HepG2 (cell line): ENCODE measurements at regions not wholly inside any gene's neighbourhood (a gene's known extent, or its start where the extent isn't known, plus 50 kb on each side); places are given as distances from the start of the nearest gene placed in this dataset.

ENCODE experiments used
- ATAC-seq: fragments of 200-7000 bp; cut with Tn5 transposase; 3 replicates; pipeline ENCODE4 v1.9.1; 2020; ENCODE audit warnings: mild to moderate bottlenecking, moderate library complexity
- BruUV-seq: library from RNA; stranded (reverse); fragments of 400-500 nt; replicated peaks from 2 replicates; lab custom pipeline; 2021; lab: Mats Ljungman, UMichigan
- CTCF ChIA-PET: fragments of 300-600 bp; formaldehyde crosslinking; extraction: SDS; loops from one replicate; lab custom pipeline; 2021; ENCODE audit warnings: low total read pairs, inconsistent platforms, low intra/inter-chr PET ratio; lab: Yijun Ruan, JAX
- POLR2A ChIA-PET: fragments of 350-600 bp; sonication (Branson Sonifier 250); formaldehyde crosslinking; loops from one replicate; lab custom pipeline; 2020; ENCODE audit warnings: antibody characterized with exemption, inconsistent platforms; lab: Yijun Ruan, JAX
- DNase-seq: peaks from one replicate; pipeline ENCODE4 v3.0.0-alpha.2; 2015; ENCODE audit warnings: low spot score
- FAIRE-seq: peaks from 3 replicates; lab custom pipeline; 2011; peaks lifted over from hg19 to GRCh38; lab: Jason Lieb, UNC
- H2AFZ ChIP-seq: one replicate; pipeline ENCODE4 v1.6.1; 2011; ENCODE audit warnings: low read length, inconsistent platforms
- H3K27ac ChIP-seq: fragments of 300-600 bp; 3 replicates; pipeline ENCODE4 v1.8.0; 2011; ENCODE audit warnings: mixed run types, mild to moderate bottlenecking, mixed read lengths, low read length, inconsistent platforms; ENCODE audit not compliant: insufficient read depth; ENCODE audit errors: extremely low read length
- H3K27me3 ChIP-seq, 2 experiments: fragments of 200-600 bp in 1 of 2; 2 replicates in 1 of 2; 3 replicates in 1 of 2; pipeline versions ENCODE4 v1.6.0 to v1.8.0; 2011; ENCODE audit warnings: low read length in 2 of 2, mild to moderate bottlenecking in 2 of 2, moderate library complexity in 2 of 2, inconsistent platforms in 1 of 2; ENCODE audit not compliant: insufficient read depth in 2 of 2, control insufficient read depth in 1 of 2
- H3K36me3 ChIP-seq, 2 experiments: fragments of 200-600 bp in 1 of 2; replicated peaks in 1 of 2; 2 replicates in 1 of 2; 3 replicates in 1 of 2; pipeline versions ENCODE4 v1.5.1 to v1.8.0; 2011; ENCODE audit warnings: low read length in 2 of 2, inconsistent platforms in 1 of 2; ENCODE audit not compliant: insufficient read depth in 2 of 2, control insufficient read depth in 1 of 2
- H3K4me1 ChIP-seq: 2 replicates; pipeline ENCODE4 v1.5.1; 2012; ENCODE audit warnings: low read length, inconsistent platforms; ENCODE audit not compliant: insufficient read depth
- H3K4me2 ChIP-seq: 2 replicates; pipeline ENCODE4 v1.6.0; 2011; ENCODE audit warnings: low read depth, low read length, inconsistent platforms
- H3K4me3 ChIP-seq, 3 experiments: fragments of 200-600 bp in 1 of 3; sonication (generic), shearing (Covaris generic) in 1 of 3; replicated peaks in 1 of 3; 2 replicates each; pipeline ENCODE4 v1.5.1; 2011 to 2016; ENCODE audit warnings: low read length in 3 of 3, inconsistent platforms in 2 of 3, low read depth in 2 of 3, mild to moderate bottlenecking in 2 of 3, control low read depth in 1 of 3, mixed read lengths in 1 of 3; ENCODE audit not compliant: insufficient read depth in 1 of 3
- H3K79me2 ChIP-seq: one replicate; pipeline ENCODE4 v1.6.1; 2011; ENCODE audit warnings: low read length, inconsistent platforms; ENCODE audit not compliant: insufficient read depth
- H3K9ac ChIP-seq: 2 replicates; pipeline ENCODE4 v1.6.0; 2011; ENCODE audit warnings: mild to moderate bottlenecking, low read depth, low read length, inconsistent platforms; ENCODE audit not compliant: insufficient read depth
- H3K9me3 ChIP-seq: 2 replicates; pipeline ENCODE4 v1.5.1; 2012; ENCODE audit warnings: mild to moderate bottlenecking, low read length
- H4K20me1 ChIP-seq: 2 replicates; pipeline ENCODE4 v1.6.0; 2011; ENCODE audit warnings: inconsistent platforms, mild to moderate bottlenecking, low read length, moderate library complexity; ENCODE audit not compliant: insufficient read depth
- AKNA ChIP-seq: sonication (generic); formaldehyde crosslinking; IDR thresholded peaks from 2 replicates; pipeline ENCODE4 v1.4.0; 2020; ENCODE audit warnings: missing genetic modification reagents, borderline replicate concordance
- CREBL2 ChIP-seq: sonication (generic); formaldehyde crosslinking; IDR thresholded peaks from 2 replicates; pipeline ENCODE4 v1.8.1; 2023; ENCODE audit warnings: missing genetic modification reagents, mild to moderate bottlenecking, borderline replicate concordance
- FOSL1 ChIP-seq: sonication (generic); formaldehyde crosslinking; IDR thresholded peaks from 2 replicates; pipeline ENCODE4 v1.9.0; 2021; ENCODE audit warnings: missing genetic modification reagents, borderline replicate concordance
- HNRNPL ChIP-seq: fragments of 200-400 bp; formaldehyde crosslinking; IDR thresholded peaks from 2 replicates; pipeline ENCODE4 v1.6.1; 2017; ENCODE audit warnings: mild to moderate bottlenecking, low read depth, low read length
- IRF2 ChIP-seq: IDR thresholded peaks from 2 replicates; pipeline ENCODE4 v1.6.1; 2018; ENCODE audit warnings: missing genetic modification reagents, missing compliant biosample characterization
- KDM3A ChIP-seq: IDR thresholded peaks from 2 replicates; pipeline ENCODE4 v1.6.1; 2018; ENCODE audit warnings: low read depth, missing compliant biosample characterization
- MYC ChIP-seq: sonication (generic); formaldehyde crosslinking; IDR thresholded peaks from 2 replicates; pipeline ENCODE4 v1.9.0; 2021; ENCODE audit warnings: missing genetic modification reagents, borderline replicate concordance
- NR3C1 ChIP-seq: sonication (generic); formaldehyde crosslinking; IDR thresholded peaks from 2 replicates; pipeline ENCODE4 v1.4.0; 2020; ENCODE audit warnings: missing genetic modification reagents
- PHF20 ChIP-seq: sonication (generic); formaldehyde crosslinking; IDR thresholded peaks from 2 replicates; pipeline ENCODE4 v1.5.0; 2020; ENCODE audit warnings: mild to moderate bottlenecking, missing genetic modification reagents
- ZFP82 ChIP-seq: sonication (generic); formaldehyde crosslinking; IDR thresholded peaks from 2 replicates; pipeline ENCODE4 v1.5.1; 2020; ENCODE audit warnings: mild to moderate bottlenecking, missing genetic modification reagents, borderline replicate concordance
- ZNF709 ChIP-seq: sonication (generic); formaldehyde crosslinking; IDR thresholded peaks from 2 replicates; pipeline ENCODE4 v1.5.0; 2020; ENCODE audit warnings: mild to moderate bottlenecking, missing genetic modification reagents
- ZNF75D ChIP-seq: sonication (generic); formaldehyde crosslinking; IDR thresholded peaks from 2 replicates; pipeline ENCODE4 v1.8.1; 2023; ENCODE audit warnings: missing genetic modification reagents, mild to moderate bottlenecking, borderline replicate concordance
- whole genome bisulfite sequencing: methylation state at CpG from one replicate; pipeline ENCODE4 v1.1.6; 2017; ENCODE audit warnings: low lambda C conversion rate; 5-methylcytosine and 5-hydroxymethylcytosine counted together
- in situ Hi-C: cut with HindIII; loops from 2 replicates; pipeline ENCODE4 v1.10.0; 2017; ENCODE audit warnings: low pct_unique_long_range_greater_than_20kb; ENCODE audit not compliant: extremely low pct_ligation_motif_present
- intact Hi-C: fragments of 100-400 bp; cut with micrococcal nuclease; formaldehyde crosslinking; loops from one replicate; pipeline ENCODE4 v1.10.0; 2022; ENCODE audit not compliant: unreplicated experiment

- intact Hi-C loops (no loop called here), in situ Hi-C loops (no loop called here)
- 1% methylated on average over 5 of the region's 5 CpGs for WGBS
- no peaks in the 10 kb centered on the region for H3K79me2 ChIP-seq
- no peak for ATAC-seq
- H3K4me2 ChIP-seq: no peak overlapping the region
- H3K4me1 ChIP-seq: no peaks in the 10 kb centered on the region
- no peak for DNase-seq
- H3K9ac ChIP-seq: no peak overlapping the region
- H2AFZ ChIP-seq: no peak overlapping the region
- H4K20me1 ChIP-seq: no peaks in the 10 kb centered on the region
- no peaks in the 10 kb centered on the region for H3K9me3 ChIP-seq
- H3K36me3 ChIP-seq: no peaks in the 10 kb centered on the region
- TF ChIP-seq NR3C1: no peak
- TF ChIP-seq MYC: no peak
- TF ChIP-seq ZNF75D (CRISPR knock-in tag): no peak
- TF ChIP-seq KDM3A: no peak
- TF ChIP-seq AKNA: no peak
- TF ChIP-seq ZFP82 (CRISPR knock-in tag): no peak
- no peak for TF ChIP-seq CREBL2 (CRISPR knock-in tag)
- TF ChIP-seq IRF2 (CRISPR knock-in tag): no peak
- no peak for TF ChIP-seq PHF20 (CRISPR knock-in tag)
- no peak for TF ChIP-seq FOSL1 (CRISPR knock-in tag)
- no peak for TF ChIP-seq HNRNPL
- no peak for TF ChIP-seq ZNF709 (CRISPR knock-in tag)
- POLR2A ChIA-PET: no interaction called here
- CTCF ChIA-PET: no interaction called here
- BruUV-seq: no TSS peak
- no peak for FAIRE-seq
- H3K4me3 ChIP-seq: no peak overlapping the region
- no peak overlapping the region for H3K27ac ChIP-seq
- no peaks in the 10 kb centered on the region for H3K27me3 ChIP-seq
Measured at GRCh38 chr2:106745468-106745867, 140.5 kb downstream of the ST6GAL2 start.
